ENCODE measurements at regions not wholly inside any gene's neighbourhood (a gene's known extent, or its start where the extent isn't known, plus 50 kb on each side); places are given as distances from the start of the nearest gene placed in this dataset.

GRCh38 chrX:26414534-26414933, 198.6 kb downstream of the MAGEB5 start:
- no peak for ATAC-seq
- Histone ChIP-seq H3K36me3 (no peaks in the 10 kb centered on the region), H3K9me3 (peaks cover 0 to 16% (median 0%) of the 10 kb centered on the region in 12 donors), H3K27me3 (no peaks in the 10 kb centered on the region), H3K4me1 (no peaks in the 10 kb centered on the region), H3K27ac (no peak overlapping the region), H3K4me3 (no peak overlapping the region)
- 51 to 67% (median 56%) methylated on average over 3 of the region's 3 CpGs for WGBS, 4 donors
- no peak for DNase-seq
- intact Hi-C loops (cut with DNase I) = no loop called here
- TF ChIP-seq POLR2A (IDR thresholded peaks at IDR 0.05) = no peak

- WGBS, 4 donors = 45 to 66% (median 51%) methylated on average over 1 of the region's 1 CpG
- H3K4me1 ChIP-seq = no peaks in the 10 kb centered on the region
- no peak overlapping the region for H3K4me3 ChIP-seq
- no peaks in the 10 kb centered on the region for H3K27me3 ChIP-seq
- intact Hi-C loops (cut with DNase I) = no loop called here
- no peak for DNase-seq
- H3K27ac ChIP-seq = no peak overlapping the region
- TF ChIP-seq POLR2A (IDR thresholded peaks at IDR 0.05) (no peak), CTCF (IDR thresholded peaks at IDR 0.05) (no peak)
- H3K9me3 ChIP-seq = no peaks in the 10 kb centered on the region
- no peak for ATAC-seq
- H3K36me3 ChIP-seq = no peaks in the 10 kb centered on the region
These were observed 195.1 kb downstream of the MAGEB5 start for GRCh38 chrX:26411045-26411444.

GRCh38 chrX:26409636-26410035, 193.7 kb downstream of the MAGEB5 start:
- TF ChIP-seq CTCF (IDR thresholded peaks at IDR 0.05) (no peak), POLR2A (IDR thresholded peaks at IDR 0.05) (no peak)
- H3K36me3 ChIP-seq = no peaks in the 10 kb centered on the region
- WGBS, 4 donors = 40 to 49% (median 43%) methylated on average over 5 of the region's 5 CpGs
- ATAC-seq = no peak
- H3K4me3 ChIP-seq = no peak overlapping the region
- no peaks in the 10 kb centered on the region for H3K9me3 ChIP-seq
- intact Hi-C loops (cut with DNase I) = no loop called here
- no peaks in the 10 kb centered on the region for H3K4me1 ChIP-seq
- no peak overlapping the region for H3K27ac ChIP-seq
- no peak for DNase-seq
- no peaks in the 10 kb centered on the region for H3K27me3 ChIP-seq

- TF ChIP-seq CTCF (IDR thresholded peaks at IDR 0.05) (no peak), POLR2A (IDR thresholded peaks at IDR 0.05) (no peak)
- no peaks in the 10 kb centered on the region for H3K27me3 ChIP-seq
- no peaks in the 10 kb centered on the region for H3K4me1 ChIP-seq
- WGBS, 4 donors = 63 to 90% (median 79%) methylated on average over 4 of the region's 4 CpGs
- intact Hi-C loops (cut with DNase I) = no loop called here
- H3K9me3 ChIP-seq = no peaks in the 10 kb centered on the region
- no peak overlapping the region for H3K4me3 ChIP-seq
- no peak for ATAC-seq
- no peak for DNase-seq
- H3K36me3 ChIP-seq = no peaks in the 10 kb centered on the region
- H3K27ac ChIP-seq = no peak overlapping the region
These were observed 171.9 kb downstream of the MAGEB5 start for GRCh38 chrX:26387906-26388305.

GRCh38 chrX:26376037-26376708, 160.2 kb downstream of the MAGEB5 start:
- Histone ChIP-seq H3K36me3 (no peaks in the 10 kb centered on the region), H3K4me3 (no peak overlapping the region), H3K27me3 (no peaks in the 10 kb centered on the region), H3K27ac (no peak overlapping the region), H3K9me3 (peaks cover 0 to 7% (median 0%) of the 10 kb centered on the region in 12 donors), H3K4me1 (no peaks in the 10 kb centered on the region)
- ATAC-seq = no peak
- TF ChIP-seq CTCF (IDR thresholded peaks at IDR 0.05) (no peak), POLR2A (IDR thresholded peaks at IDR 0.05) (no peak)
- intact Hi-C loops (cut with DNase I) = no loop called here
- no peak for DNase-seq
- WGBS, 4 donors = 54 to 75% (median 64%) methylated on average over 5 of the region's 5 CpGs
